HepG2 (cell line): ENCODE measurements at regions not wholly inside any gene's neighbourhood (a gene's known extent, or its start where the extent isn't known, plus 50 kb on each side); places are given as distances from the start of the nearest gene placed in this dataset.

Source experiments
- ATAC-seq: fragments of 200-7000 bp; cut with Tn5 transposase; 3 replicates; pipeline ENCODE4 v1.9.1; 2020; ENCODE audit warnings: mild to moderate bottlenecking, moderate library complexity
- BruUV-seq: library from RNA; stranded (reverse); fragments of 400-500 nt; replicated peaks from 2 replicates; lab custom pipeline; 2021; lab: Mats Ljungman, UMichigan
- CTCF ChIA-PET: fragments of 300-600 bp; formaldehyde crosslinking; extraction: SDS; loops from one replicate; lab custom pipeline; 2021; ENCODE audit warnings: low total read pairs, inconsistent platforms, low intra/inter-chr PET ratio; lab: Yijun Ruan, JAX
- POLR2A ChIA-PET: fragments of 350-600 bp; sonication (Branson Sonifier 250); formaldehyde crosslinking; loops from one replicate; lab custom pipeline; 2020; ENCODE audit warnings: antibody characterized with exemption, inconsistent platforms; lab: Yijun Ruan, JAX
- DNase-seq: peaks from one replicate; pipeline ENCODE4 v3.0.0-alpha.2; 2015; ENCODE audit warnings: low spot score
- FAIRE-seq: peaks from 3 replicates; lab custom pipeline; 2011; peaks lifted over from hg19 to GRCh38; lab: Jason Lieb, UNC
- H2AFZ ChIP-seq: one replicate; pipeline ENCODE4 v1.6.1; 2011; ENCODE audit warnings: low read length, inconsistent platforms
- H3K27ac ChIP-seq: fragments of 300-600 bp; 3 replicates; pipeline ENCODE4 v1.8.0; 2011; ENCODE audit warnings: mixed run types, mild to moderate bottlenecking, mixed read lengths, low read length, inconsistent platforms; ENCODE audit not compliant: insufficient read depth; ENCODE audit errors: extremely low read length
- H3K27me3 ChIP-seq, 2 experiments: fragments of 200-600 bp in 1 of 2; 2 replicates in 1 of 2; 3 replicates in 1 of 2; pipeline versions ENCODE4 v1.6.0 to v1.8.0; 2011; ENCODE audit warnings: low read length in 2 of 2, mild to moderate bottlenecking in 2 of 2, moderate library complexity in 2 of 2, inconsistent platforms in 1 of 2; ENCODE audit not compliant: insufficient read depth in 2 of 2, control insufficient read depth in 1 of 2
- H3K36me3 ChIP-seq, 2 experiments: fragments of 200-600 bp in 1 of 2; replicated peaks in 1 of 2; 2 replicates in 1 of 2; 3 replicates in 1 of 2; pipeline versions ENCODE4 v1.5.1 to v1.8.0; 2011; ENCODE audit warnings: low read length in 2 of 2, inconsistent platforms in 1 of 2; ENCODE audit not compliant: insufficient read depth in 2 of 2, control insufficient read depth in 1 of 2
- H3K4me1 ChIP-seq: 2 replicates; pipeline ENCODE4 v1.5.1; 2012; ENCODE audit warnings: low read length, inconsistent platforms; ENCODE audit not compliant: insufficient read depth
- H3K4me2 ChIP-seq: 2 replicates; pipeline ENCODE4 v1.6.0; 2011; ENCODE audit warnings: low read depth, low read length, inconsistent platforms
- H3K4me3 ChIP-seq, 3 experiments: fragments of 200-600 bp in 1 of 3; sonication (generic), shearing (Covaris generic) in 1 of 3; replicated peaks in 1 of 3; 2 replicates each; pipeline ENCODE4 v1.5.1; 2011 to 2016; ENCODE audit warnings: low read length in 3 of 3, inconsistent platforms in 2 of 3, low read depth in 2 of 3, mild to moderate bottlenecking in 2 of 3, control low read depth in 1 of 3, mixed read lengths in 1 of 3; ENCODE audit not compliant: insufficient read depth in 1 of 3
- H3K79me2 ChIP-seq: one replicate; pipeline ENCODE4 v1.6.1; 2011; ENCODE audit warnings: low read length, inconsistent platforms; ENCODE audit not compliant: insufficient read depth
- H3K9ac ChIP-seq: 2 replicates; pipeline ENCODE4 v1.6.0; 2011; ENCODE audit warnings: mild to moderate bottlenecking, low read depth, low read length, inconsistent platforms; ENCODE audit not compliant: insufficient read depth
- H3K9me3 ChIP-seq: 2 replicates; pipeline ENCODE4 v1.5.1; 2012; ENCODE audit warnings: mild to moderate bottlenecking, low read length
- H4K20me1 ChIP-seq: 2 replicates; pipeline ENCODE4 v1.6.0; 2011; ENCODE audit warnings: inconsistent platforms, mild to moderate bottlenecking, low read length, moderate library complexity; ENCODE audit not compliant: insufficient read depth
- ADNP ChIP-seq: sonication (generic); formaldehyde crosslinking; IDR thresholded peaks from 2 replicates; pipeline ENCODE4 v1.4.0; 2020; ENCODE audit warnings: missing genetic modification reagents
- BATF2 ChIP-seq: sonication (generic); formaldehyde crosslinking; IDR thresholded peaks from 2 replicates; pipeline ENCODE4 v1.8.0; 2022; ENCODE audit warnings: mild to moderate bottlenecking, missing genetic modification reagents, moderate library complexity
- CEBPZ ChIP-seq: IDR thresholded peaks from 2 replicates; pipeline ENCODE4 v1.6.1; 2012; ENCODE audit warnings: low read length, improper control_type of control experiment
- ELF1 ChIP-seq: sonication (generic); formaldehyde crosslinking; IDR thresholded peaks from 2 replicates; pipeline ENCODE4 v1.4.0; 2020; ENCODE audit warnings: missing genetic modification reagents
- FOXM1 ChIP-seq: sonication (generic); formaldehyde crosslinking; IDR thresholded peaks from 2 replicates; pipeline ENCODE4 v1.5.0; 2020; ENCODE audit warnings: missing genetic modification reagents
- HIC2 ChIP-seq: sonication (generic); formaldehyde crosslinking; IDR thresholded peaks from 2 replicates; pipeline ENCODE4 v1.9.0; 2022; ENCODE audit warnings: low read depth, missing genetic modification reagents
- NFKBIZ ChIP-seq: IDR thresholded peaks from 2 replicates; pipeline ENCODE4 v1.6.1; 2018; ENCODE audit warnings: missing genetic modification reagents, missing compliant biosample characterization
- NONO ChIP-seq, 2 experiments: fragments of 450-650 bp in 1 of 2; sonication (generic) in 1 of 2; formaldehyde crosslinking in 1 of 2; IDR thresholded peaks in 1 of 2; conservative IDR thresholded peaks in 1 of 2; 2 replicates each; pipeline versions ENCODE4 v1.6.1 to v1.8.0; 2017 to 2022; ENCODE audit warnings: mild to moderate bottlenecking in 1 of 2, missing genetic modification reagents in 1 of 2, moderate library complexity in 1 of 2
- SCMH1 ChIP-seq: sonication (generic); formaldehyde crosslinking; IDR thresholded peaks from 2 replicates; pipeline ENCODE4 v1.9.0; 2021; ENCODE audit warnings: missing genetic modification reagents, mild to moderate bottlenecking, borderline replicate concordance
- SKI ChIP-seq: fragments of 450-650 bp; IDR thresholded peaks from one replicate; pipeline ENCODE4 v1.6.1; 2018; ENCODE audit warnings: mild to moderate bottlenecking; ENCODE audit not compliant: partially characterized antibody
- SMARCC2 ChIP-seq: fragments of 450-650 bp; IDR thresholded peaks from 2 replicates; pipeline ENCODE4 v1.6.1; 2017; ENCODE audit warnings: antibody characterized with exemption, mild to moderate bottlenecking
- YY1 ChIP-seq: IDR thresholded peaks from 2 replicates; pipeline ENCODE4 v1.6.1; 2011; ENCODE audit warnings: low read length, low read depth, moderate library complexity, mild to moderate bottlenecking; ENCODE audit not compliant: insufficient read depth, insufficient replicate concordance
- ZBTB1 ChIP-seq: sonication (generic); formaldehyde crosslinking; IDR thresholded peaks from 2 replicates; pipeline ENCODE4 v1.4.0; 2020; ENCODE audit warnings: missing genetic modification reagents, borderline replicate concordance
- ZNF121 ChIP-seq: sonication (generic); formaldehyde crosslinking; IDR thresholded peaks from 2 replicates; pipeline ENCODE4 v1.5.0; 2020; ENCODE audit warnings: mild to moderate bottlenecking, missing genetic modification reagents
- ZNF33A ChIP-seq: sonication (generic); formaldehyde crosslinking; IDR thresholded peaks from 2 replicates; pipeline ENCODE4 v1.5.1; 2020; ENCODE audit warnings: missing genetic modification reagents, mild to moderate bottlenecking, moderate library complexity, borderline replicate concordance
- ZNF496 ChIP-seq: sonication (generic); formaldehyde crosslinking; IDR thresholded peaks from 2 replicates; pipeline ENCODE4 v1.8.1; 2023; ENCODE audit warnings: mild to moderate bottlenecking, moderate library complexity, missing genetic modification reagents; ENCODE audit not compliant: insufficient replicate concordance
- ZNF570 ChIP-seq: sonication (generic); formaldehyde crosslinking; IDR thresholded peaks from 2 replicates; pipeline ENCODE4 v1.4.0; 2020; ENCODE audit warnings: mild to moderate bottlenecking, missing genetic modification reagents, borderline replicate concordance
- ZNF792 ChIP-seq: IDR thresholded peaks from 2 replicates; pipeline ENCODE4 v1.6.1; 2016
- WGBS: methylation state at CpG from one replicate; pipeline ENCODE4 v1.1.6; 2017; ENCODE audit warnings: low lambda C conversion rate; 5-methylcytosine and 5-hydroxymethylcytosine counted together
- in situ Hi-C: cut with HindIII; loops from 2 replicates; pipeline ENCODE4 v1.10.0; 2017; ENCODE audit warnings: low pct_unique_long_range_greater_than_20kb; ENCODE audit not compliant: extremely low pct_ligation_motif_present
- intact Hi-C: fragments of 100-400 bp; cut with micrococcal nuclease; formaldehyde crosslinking; loops from one replicate; pipeline ENCODE4 v1.10.0; 2022; ENCODE audit not compliant: unreplicated experiment

- TF ChIP-seq YY1: no peak
- no peak for TF ChIP-seq ZBTB1 (CRISPR knock-in tag)
- TF ChIP-seq BATF2 (CRISPR knock-in tag): no peak
- no peak for TF ChIP-seq SKI
- TF ChIP-seq ADNP (CRISPR knock-in tag): no peak
- TF ChIP-seq CEBPZ: no peak
- TF ChIP-seq, all 625 proteins: peak for 0
These were observed 192.3 kb downstream of the FCRL5 start (continued) for GRCh38 chr1:157360023-157360390.

- no peaks in the 10 kb centered on the region for H3K79me2 ChIP-seq
- H3K9ac ChIP-seq: no peak overlapping the region
- ChIA-PET POLR2A (no interaction called here), CTCF (no interaction called here)
- WGBS: 38% methylated on average over 4 of the region's 4 CpGs
- H3K9me3 ChIP-seq: no peaks in the 10 kb centered on the region
- H3K4me1 ChIP-seq: no peaks in the 10 kb centered on the region
- H4K20me1 ChIP-seq: no peaks in the 10 kb centered on the region
- in situ Hi-C loops (no loop called here), intact Hi-C loops (loop anchor here (5.0 kb wide), 1 partner anchor 167 kb away; no protein-coding TSS in a partner anchor)
- H3K27ac ChIP-seq: no peak overlapping the region
- FAIRE-seq (no peak), DNase-seq (no peak), ATAC-seq (no peak)
- peaks cover 0 to 1% of the 10 kb centered on the region in 2 experiments; a peak in 2 of 5 replicates for H3K27me3 ChIP-seq
- BruUV-seq: no TSS peak
- no peak overlapping the region for H3K4me3 ChIP-seq
- H3K4me2 ChIP-seq: no peak overlapping the region
- no peaks in the 10 kb centered on the region for H3K36me3 ChIP-seq
- H2AFZ ChIP-seq: no peak overlapping the region
- TF ChIP-seq ZNF570 (CRISPR knock-in tag): no peak
- TF ChIP-seq HIC2 (CRISPR knock-in tag): no peak
- no peak for TF ChIP-seq NFKBIZ (CRISPR knock-in tag)
- no peak for TF ChIP-seq SCMH1 (CRISPR knock-in tag)
- TF ChIP-seq SMARCC2: no peak
- no peak for TF ChIP-seq ELF1 (CRISPR knock-in tag)
- TF ChIP-seq ZNF792: no peak
- TF ChIP-seq ZNF496 (CRISPR knock-in tag): no peak
- no peak for TF ChIP-seq NONO (IDR thresholded peaks at IDR 0.05)
- no peak for TF ChIP-seq NONO (CRISPR knock-in tag; conservative IDR thresholded peaks at IDR 0.05)
- no peak for TF ChIP-seq ZNF121 (CRISPR knock-in tag)
- no peak for TF ChIP-seq FOXM1
- no peak for TF ChIP-seq ZNF33A
These were observed 192.8 kb downstream of the FCRL5 start for GRCh38 chr1:157359314-157360022.
